IMR-90 (cell line): ENCODE measurements at regions not wholly inside any gene's neighbourhood (a gene's known extent, or its start where the extent isn't known, plus 50 kb on each side); places are given as distances from the start of the nearest gene placed in this dataset.

Experiments used
- CTCF ChIP-seq: conservative IDR thresholded peaks from 2 replicates; pipeline ENCODE4 v1.5.1; 2012; ENCODE audit warnings: mild to moderate bottlenecking, low read depth, low read length, improper control_type of control experiment
- MAFK ChIP-seq: IDR thresholded peaks from 2 replicates; pipeline ENCODE4 v1.6.1; 2012; ENCODE audit warnings: low read depth, low read length, improper control_type of control experiment
- NFE2L2 ChIP-seq: fragments of 150-350 bp; IDR thresholded peaks from 2 replicates; pipeline ENCODE4 v1.6.1; 2016; ENCODE audit warnings: low read depth, mild to moderate bottlenecking, low read length
- POLR2A ChIP-seq: IDR thresholded peaks from 2 replicates; pipeline ENCODE4 v1.6.1; 2012; ENCODE audit warnings: mild to moderate bottlenecking, low read depth, low read length
- RAD21 ChIP-seq: IDR thresholded peaks from 2 replicates; pipeline ENCODE4 v1.6.1; 2012; ENCODE audit warnings: low read length, improper control_type of control experiment
- RFX5 ChIP-seq: IDR thresholded peaks from 2 replicates; pipeline ENCODE4 v1.8.0; 2012; ENCODE audit warnings: low read depth, mild to moderate bottlenecking, low read length, moderate library complexity

- TF ChIP-seq CTCF (no peak), POLR2A (no peak), RFX5 (no peak), NFE2L2 (no peak), MAFK (no peak), RAD21 (no peak)
Measured at GRCh38 chr2:51579412-51579811, 547.5 kb upstream of the NRXN1 start.
